Chondrocyte (in vitro differentiated cells): ENCODE measurements at regions not wholly inside any gene's neighbourhood (a gene's known extent, or its start where the extent isn't known, plus 50 kb on each side); places are given as distances from the start of the nearest gene placed in this dataset.

Experiments used
- DNase-seq: peaks from one replicate; pipeline ENCODE4 v3.0.0; 2021; ENCODE audit warnings: mixed read lengths, low spot score
- H3K27ac Mint-ChIP-seq: one replicate; pipeline ENCODE4 v1.8.0; 2021; ENCODE audit warnings: mild to moderate bottlenecking, moderate library complexity, mixed read lengths; ENCODE audit not compliant: unreplicated experiment
- H3K27me3 Mint-ChIP-seq: 2 replicates; pipeline ENCODE4 v1.8.0; 2021; ENCODE audit warnings: low read depth, mixed read lengths
- H3K36me3 Mint-ChIP-seq: 2 replicates; pipeline ENCODE4 v1.8.0; 2021; ENCODE audit warnings: low read depth, mixed read lengths
- H3K4me1 Mint-ChIP-seq: 2 replicates; pipeline ENCODE4 v1.8.0; 2021; ENCODE audit warnings: low read depth, mild to moderate bottlenecking, mixed read lengths
- H3K4me3 Mint-ChIP-seq: one replicate; pipeline ENCODE4 v1.8.0; 2021; ENCODE audit warnings: mild to moderate bottlenecking, moderate library complexity, mixed read lengths; ENCODE audit not compliant: unreplicated experiment
- H3K9me3 Mint-ChIP-seq: 2 replicates; pipeline ENCODE4 v1.8.0; 2021; ENCODE audit warnings: low read depth, mixed read lengths
- TF ChIP-seq, protein P1 (sequence below): fragments of 200-600 bp; sonication (generic); IDR thresholded peaks from 2 replicates; pipeline ENCODE4 v1.5.0; 2021; ENCODE audit warnings: antibody characterized with exemption, mild to moderate bottlenecking, moderate library complexity

DNA sequence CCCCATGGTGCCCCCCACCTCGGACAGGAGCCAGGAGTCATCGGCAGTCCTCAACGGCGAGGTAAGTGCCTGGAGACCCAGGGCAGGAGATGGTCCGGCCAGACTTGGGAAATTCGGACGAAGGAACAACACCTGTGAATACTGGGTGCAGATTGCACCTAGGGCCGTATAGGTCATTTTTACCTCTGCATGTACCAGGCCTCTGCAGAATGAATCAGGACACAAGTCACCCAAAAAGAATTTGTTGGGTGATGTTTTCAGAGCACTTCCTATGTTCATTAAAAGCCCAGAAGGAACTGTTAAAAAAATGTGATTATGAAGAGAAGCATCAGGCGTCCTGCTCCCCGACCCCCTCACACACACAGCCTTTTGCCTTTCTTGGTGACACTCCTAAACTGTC, 93.9 kb downstream of the C11orf91 start:
- Mint-ChIP-seq H3K27me3 (no peaks in the 10 kb centered on the region), H3K36me3 (no peaks in the 10 kb centered on the region), H3K9me3 (no peaks in the 10 kb centered on the region), H3K27ac (no peak overlapping the region), H3K4me1 (no peaks in the 10 kb centered on the region), H3K4me3 (no peak overlapping the region)
- TF ChIP-seq, protein P1, sequence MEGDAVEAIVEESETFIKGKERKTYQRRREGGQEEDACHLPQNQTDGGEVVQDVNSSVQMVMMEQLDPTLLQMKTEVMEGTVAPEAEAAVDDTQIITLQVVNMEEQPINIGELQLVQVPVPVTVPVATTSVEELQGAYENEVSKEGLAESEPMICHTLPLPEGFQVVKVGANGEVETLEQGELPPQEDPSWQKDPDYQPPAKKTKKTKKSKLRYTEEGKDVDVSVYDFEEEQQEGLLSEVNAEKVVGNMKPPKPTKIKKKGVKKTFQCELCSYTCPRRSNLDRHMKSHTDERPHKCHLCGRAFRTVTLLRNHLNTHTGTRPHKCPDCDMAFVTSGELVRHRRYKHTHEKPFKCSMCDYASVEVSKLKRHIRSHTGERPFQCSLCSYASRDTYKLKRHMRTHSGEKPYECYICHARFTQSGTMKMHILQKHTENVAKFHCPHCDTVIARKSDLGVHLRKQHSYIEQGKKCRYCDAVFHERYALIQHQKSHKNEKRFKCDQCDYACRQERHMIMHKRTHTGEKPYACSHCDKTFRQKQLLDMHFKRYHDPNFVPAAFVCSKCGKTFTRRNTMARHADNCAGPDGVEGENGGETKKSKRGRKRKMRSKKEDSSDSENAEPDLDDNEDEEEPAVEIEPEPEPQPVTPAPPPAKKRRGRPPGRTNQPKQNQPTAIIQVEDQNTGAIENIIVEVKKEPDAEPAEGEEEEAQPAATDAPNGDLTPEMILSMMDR = no peak
- no peak for DNase-seq

DNA sequence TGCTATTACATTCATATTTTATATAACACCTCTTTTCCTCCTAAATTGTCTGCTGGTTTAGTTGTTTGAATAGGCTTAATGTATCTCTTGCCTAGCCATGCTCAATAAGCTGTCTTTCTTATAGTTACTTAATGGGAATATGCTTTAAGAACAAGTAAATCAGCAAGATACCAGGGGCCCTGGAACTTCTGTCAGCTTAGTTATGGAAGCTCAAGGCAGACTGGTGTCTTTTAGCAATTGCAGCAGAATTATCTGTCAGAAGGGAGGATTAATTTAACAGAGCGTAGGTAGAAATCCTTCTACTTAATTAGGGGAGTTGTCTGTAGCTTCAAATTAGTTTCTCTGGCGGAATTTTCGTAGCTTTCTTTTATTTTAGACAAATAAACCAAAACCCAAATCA, 94.9 kb downstream of the C11orf91 start:
- DNase-seq = no peak
- Mint-ChIP-seq H3K4me3 (no peak overlapping the region), H3K4me1 (no peaks in the 10 kb centered on the region), H3K27me3 (no peaks in the 10 kb centered on the region), H3K9me3 (no peaks in the 10 kb centered on the region), H3K36me3 (no peaks in the 10 kb centered on the region), H3K27ac (no peak overlapping the region)
- TF ChIP-seq, protein P1 = no peak

DNA sequence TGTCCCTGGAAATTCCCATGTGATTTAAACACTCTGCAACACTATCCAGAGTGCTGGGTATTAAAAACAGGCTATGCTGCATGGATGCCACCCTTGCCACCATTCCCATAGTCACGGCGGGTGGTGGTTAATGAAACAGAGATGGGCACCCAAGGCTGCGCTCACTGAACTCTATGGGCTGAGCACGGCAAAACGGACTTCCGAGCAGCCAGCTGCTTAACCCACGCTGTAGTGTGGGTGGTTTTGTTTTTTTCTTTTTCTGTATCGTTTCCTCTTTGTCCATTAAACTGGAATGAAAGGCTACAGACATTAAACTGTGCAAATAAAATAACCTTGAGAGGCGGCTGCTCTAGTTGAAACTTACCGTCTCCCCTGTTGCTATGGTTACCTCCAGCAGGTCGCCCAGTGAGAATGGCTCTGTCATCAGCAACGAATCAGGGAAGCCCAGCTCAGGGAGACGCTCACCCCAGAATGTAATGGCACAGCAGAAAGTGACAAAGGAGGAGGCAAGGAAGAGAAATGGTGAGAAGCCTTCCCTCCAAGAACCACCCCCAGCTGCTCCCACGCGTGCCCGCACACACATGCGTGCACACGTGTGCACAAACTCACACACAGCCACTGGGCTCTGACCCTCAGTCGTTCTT, 102.1 kb downstream of the C11orf91 start:
- H3K9me3 Mint-ChIP-seq = no peaks in the 10 kb centered on the region
- H3K27me3 Mint-ChIP-seq = no peaks in the 10 kb centered on the region
- no peak overlapping the region for H3K4me3 Mint-ChIP-seq
- no peak overlapping the region for H3K27ac Mint-ChIP-seq
- no peaks in the 10 kb centered on the region for H3K36me3 Mint-ChIP-seq
- TF ChIP-seq, protein P1 = no peak
- DNase-seq = no peak
- no peaks in the 10 kb centered on the region for H3K4me1 Mint-ChIP-seq

DNA sequence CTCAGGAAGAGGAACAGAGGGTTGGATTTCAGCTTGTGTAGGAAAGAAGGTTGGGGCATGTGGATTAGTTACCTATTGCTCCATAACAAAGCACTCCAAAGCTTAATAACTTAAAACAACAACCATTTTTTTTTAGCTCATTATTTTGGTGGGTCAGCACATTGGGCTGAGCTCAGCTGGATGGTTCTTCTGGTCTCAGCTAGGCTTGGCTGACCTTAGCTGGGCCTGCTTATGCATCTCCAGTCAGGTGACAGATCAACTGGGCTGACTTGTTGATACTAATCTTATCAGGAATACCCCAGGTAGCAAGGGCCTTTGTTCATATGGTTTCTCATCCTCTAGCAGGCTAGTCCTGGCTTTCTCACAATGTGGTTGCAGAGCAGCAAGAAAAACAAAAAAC, 106.4 kb downstream of the C11orf91 start:
- Mint-ChIP-seq H3K4me3 (no peak overlapping the region), H3K27ac (no peak overlapping the region), H3K4me1 (no peaks in the 10 kb centered on the region), H3K9me3 (no peaks in the 10 kb centered on the region), H3K36me3 (no peaks in the 10 kb centered on the region), H3K27me3 (no peaks in the 10 kb centered on the region)
- DNase-seq = no peak
- TF ChIP-seq, protein P1 = no peak

DNA sequence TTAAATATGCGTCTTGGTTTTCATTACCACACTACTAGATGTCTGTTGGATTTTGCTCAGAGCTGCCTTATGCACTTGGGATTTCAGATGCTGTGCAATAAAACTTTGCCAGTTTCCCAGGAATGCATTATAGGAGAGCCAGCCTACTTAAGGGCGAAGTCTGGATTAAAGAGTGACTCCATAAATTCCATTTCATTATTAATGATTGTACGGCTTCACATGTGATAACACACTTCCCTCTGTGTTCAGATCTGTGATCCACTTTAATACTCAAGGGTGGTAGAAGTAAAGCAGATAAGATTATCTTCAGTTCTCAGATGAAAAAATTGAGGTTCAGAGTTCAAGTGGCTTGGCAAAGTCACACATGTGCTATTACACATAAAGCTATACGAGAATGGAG, 110.2 kb downstream of the C11orf91 start:
- Mint-ChIP-seq H3K27me3 (no peaks in the 10 kb centered on the region), H3K36me3 (no peaks in the 10 kb centered on the region), H3K27ac (no peak overlapping the region), H3K4me3 (no peak overlapping the region), H3K9me3 (peaks cover 4% of the 10 kb centered on the region), H3K4me1 (no peaks in the 10 kb centered on the region)
- DNase-seq = no peak
- TF ChIP-seq, protein P1 = no peak
